ENCODE measurements at regions not wholly inside any gene's neighbourhood (a gene's known extent, or its start where the extent isn't known, plus 50 kb on each side); places are given as distances from the start of the nearest gene placed in this dataset.

- Mint-ChIP-seq H3K4me1 (peaks cover 3% of the 10 kb centered on the region), H3K36me3 (peaks cover 5% of the 10 kb centered on the region), H3K9me3 (peaks cover 19% of the 10 kb centered on the region), H3K27me3 (ENCODE audit: low read depth) (no peaks in the 10 kb centered on the region), H3K4me3 (no peak overlapping the region), H3K27ac (peak overlapping the region; percentile 44)
- TF ChIP-seq CTCF (IDR thresholded peaks at IDR 0.05; ENCODE audit: unreplicated experiment), result no peak
- DNase-seq (ENCODE audit: low spot score in 2 of 2, unreplicated experiment in 2 of 2), result no peak
Observed at GRCh38 chr6:19180348-19181072, 656.7 kb upstream of the ID4 start.

GRCh38 chr6:19181211-19181610 lies 656.0 kb upstream of the ID4 start:
- Mint-ChIP-seq H3K36me3 (peaks cover 5% of the 10 kb centered on the region), H3K9me3 (peaks cover 19% of the 10 kb centered on the region), H3K4me3 (no peak overlapping the region), H3K27ac (no peak overlapping the region), H3K27me3 (ENCODE audit: low read depth) (no peaks in the 10 kb centered on the region), H3K4me1 (peaks cover 3% of the 10 kb centered on the region)
- DNase-seq (ENCODE audit: low spot score in 2 of 2, unreplicated experiment in 2 of 2), result no peak
- TF ChIP-seq CTCF (IDR thresholded peaks at IDR 0.05; ENCODE audit: unreplicated experiment), result no peak

GRCh38 chr6:19193624-19194023 lies 643.5 kb upstream of the ID4 start:
- TF ChIP-seq CTCF (IDR thresholded peaks at IDR 0.05; ENCODE audit: unreplicated experiment), result no peak
- Mint-ChIP-seq H3K36me3 (no peaks in the 10 kb centered on the region), H3K4me1 (peaks cover 6% of the 10 kb centered on the region), H3K27me3 (ENCODE audit: low read depth) (no peaks in the 10 kb centered on the region), H3K4me3 (no peak overlapping the region), H3K9me3 (peaks cover 15% of the 10 kb centered on the region), H3K27ac (no peak overlapping the region)
- no peak for DNase-seq (ENCODE audit: low spot score in 2 of 2, unreplicated experiment in 2 of 2)

- H3K36me3 Mint-ChIP-seq, result peaks cover 4% of the 10 kb centered on the region
- TF ChIP-seq CTCF (IDR thresholded peaks at IDR 0.05; ENCODE audit: unreplicated experiment), result no peak
- H3K27ac Mint-ChIP-seq, result no peak overlapping the region
- no peak for DNase-seq (ENCODE audit: low spot score in 2 of 2, unreplicated experiment in 2 of 2)
- H3K27me3 Mint-ChIP-seq (ENCODE audit: low read depth), result no peaks in the 10 kb centered on the region
- no peak overlapping the region for H3K4me3 Mint-ChIP-seq
- H3K4me1 Mint-ChIP-seq, result no peaks in the 10 kb centered on the region
- H3K9me3 Mint-ChIP-seq, result peaks cover 54% of the 10 kb centered on the region
Observed at GRCh38 chr6:19204445-19204844, 632.7 kb upstream of the ID4 start.

- Mint-ChIP-seq H3K27me3 (ENCODE audit: low read depth) (no peaks in the 10 kb centered on the region), H3K36me3 (peaks cover 4% of the 10 kb centered on the region), H3K9me3 (peaks cover 52% of the 10 kb centered on the region), H3K27ac (no peak overlapping the region), H3K4me1 (no peaks in the 10 kb centered on the region), H3K4me3 (no peak overlapping the region)
- no peak for TF ChIP-seq CTCF (IDR thresholded peaks at IDR 0.05; ENCODE audit: unreplicated experiment)
- no peak for DNase-seq (ENCODE audit: low spot score in 2 of 2, unreplicated experiment in 2 of 2)
Observed at GRCh38 chr6:19205076-19205475, 632.1 kb upstream of the ID4 start.
